GM19455 (cell line): ENCODE measurements at regions not wholly inside any gene's neighbourhood (a gene's known extent, or its start where the extent isn't known, plus 50 kb on each side); places are given as distances from the start of the nearest gene placed in this dataset.
"Not testable (repeated sequence)": the region's sequence is repeated elsewhere in the genome, so short reads cannot be mapped to it uniquely, and the experiment has no call there.

Experiments used
- ATAC-seq: cut with Tn5 transposase; IDR thresholded peaks from one replicate; pipeline ENCODE4 v1.9.1; 2021; ENCODE audit not compliant: unreplicated experiment

- no peak for ATAC-seq
These were observed 280.6 kb upstream of the UBE2E3 start for GRCh38 chr2:180699657-180700361.

DNA sequence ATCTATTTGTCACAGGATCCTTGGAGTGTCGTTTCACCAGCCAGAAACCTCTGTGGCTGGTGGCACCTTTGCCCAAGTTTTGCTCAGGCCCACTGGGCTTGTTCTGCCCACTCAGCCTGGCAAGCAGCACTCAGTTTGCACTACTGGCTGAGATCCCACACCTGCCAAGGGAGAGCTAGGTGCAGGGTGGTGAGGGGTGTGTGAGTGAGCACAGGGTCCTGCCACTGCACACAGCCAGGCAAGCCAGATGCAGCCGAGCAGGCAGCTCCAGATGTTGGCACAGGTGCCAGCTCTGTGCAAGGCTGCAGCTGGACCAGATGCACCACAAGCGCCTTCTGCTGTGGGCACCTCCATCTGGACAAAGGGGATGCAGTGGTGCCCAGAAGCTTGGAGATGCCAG, 281.7 kb upstream of the UBE2E3 start:
- no peak for ATAC-seq

DNA sequence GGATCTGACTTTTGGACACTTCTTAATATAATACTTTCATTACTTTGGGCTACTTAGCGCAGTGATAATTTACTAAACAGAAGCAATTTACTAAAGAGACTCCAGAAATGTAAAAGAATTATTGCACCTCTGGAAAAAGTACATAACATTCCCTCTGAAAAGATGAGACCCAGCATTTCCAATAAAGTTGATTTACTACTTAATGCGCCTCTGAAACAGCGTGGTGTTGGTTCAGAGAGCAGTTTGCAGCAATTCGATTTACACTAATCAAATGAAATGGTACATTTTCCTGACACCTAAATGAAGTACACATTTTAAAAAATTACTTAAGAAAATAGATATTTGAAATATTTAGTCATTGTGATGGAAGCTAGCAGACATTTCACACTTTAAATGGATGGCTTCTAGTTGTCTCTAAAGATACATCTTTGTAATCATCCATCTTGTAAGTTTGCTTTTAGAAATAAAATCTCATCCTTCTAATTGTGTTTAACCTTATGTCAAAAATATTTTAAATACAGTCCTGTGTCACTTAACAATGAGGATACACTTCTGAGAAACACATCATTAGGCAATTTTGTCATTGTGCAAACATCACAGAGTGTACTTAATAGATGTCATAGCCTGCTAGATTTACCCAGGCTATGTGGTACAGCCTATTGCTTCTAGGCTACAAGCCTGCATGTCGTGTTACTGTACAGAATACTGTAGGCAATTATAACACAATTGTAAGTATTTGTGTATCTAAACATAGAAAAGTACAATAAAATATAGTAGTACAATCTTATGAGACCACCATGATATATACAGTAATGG, 284.6 kb upstream of the UBE2E3 start:
- no peak for ATAC-seq

DNA sequence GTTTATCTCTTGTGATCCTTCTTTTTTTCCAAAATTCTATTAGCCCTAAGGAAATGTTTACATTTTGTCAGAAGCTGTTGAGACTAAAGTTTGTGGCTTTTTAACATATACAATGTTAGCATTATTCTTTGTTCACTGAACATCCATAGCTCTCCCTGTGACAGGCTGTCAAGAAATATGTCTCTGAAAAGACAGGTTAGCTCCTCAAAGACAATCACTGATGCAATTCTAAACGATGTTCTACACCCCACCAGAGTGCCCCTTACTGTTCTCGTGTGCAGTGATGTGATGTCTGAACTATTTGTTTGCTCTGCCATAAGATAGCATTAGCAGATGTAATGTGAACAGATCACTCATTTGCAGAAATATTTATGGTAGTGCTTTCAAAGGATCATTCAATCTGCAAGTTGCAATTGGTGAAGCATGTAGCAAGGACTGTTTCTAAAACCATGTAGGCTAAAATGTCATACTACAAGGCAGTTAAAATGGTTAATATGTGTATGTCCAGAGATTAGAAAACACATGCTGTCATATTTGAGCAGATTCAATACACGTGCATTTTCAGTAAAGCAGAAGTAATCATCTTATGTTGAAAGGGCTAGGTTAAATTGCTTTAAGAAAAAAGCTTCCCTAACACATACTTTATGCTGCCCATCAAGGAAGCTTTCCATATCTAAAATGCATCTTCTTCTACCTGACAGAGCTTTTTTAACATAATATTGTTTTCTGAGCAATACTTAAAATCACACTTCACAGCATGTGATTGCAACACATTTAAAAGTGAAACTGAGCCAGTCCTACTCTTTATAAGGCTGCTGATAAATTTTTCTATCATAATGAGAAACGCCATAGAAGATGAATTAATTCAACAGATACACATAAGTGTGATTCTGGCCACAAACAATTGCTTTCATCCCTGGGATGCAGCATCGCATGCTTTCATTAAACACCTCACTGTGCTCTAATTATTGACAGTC, 285.7 kb upstream of the UBE2E3 start:
- ATAC-seq: no peak

DNA sequence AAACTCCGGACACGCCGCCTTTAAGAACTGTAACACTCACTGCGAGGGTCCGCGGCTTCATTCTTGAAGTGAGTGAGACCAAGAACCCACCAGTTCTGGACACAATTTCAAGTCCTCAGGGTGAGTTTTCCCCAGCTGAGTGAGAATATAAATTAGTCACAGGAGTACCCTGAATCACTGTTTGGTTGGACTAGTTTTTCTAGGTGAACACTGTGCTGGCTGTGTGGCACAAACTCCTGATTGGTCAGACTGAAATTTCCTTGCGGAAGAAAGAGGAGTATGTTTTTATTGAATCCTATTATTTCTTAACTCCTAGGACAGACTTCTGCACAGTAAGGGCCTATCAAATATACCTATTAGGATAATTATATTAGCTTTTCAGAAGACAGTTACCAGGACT, 288.1 kb upstream of the UBE2E3 start:
- no peak for ATAC-seq

DNA sequence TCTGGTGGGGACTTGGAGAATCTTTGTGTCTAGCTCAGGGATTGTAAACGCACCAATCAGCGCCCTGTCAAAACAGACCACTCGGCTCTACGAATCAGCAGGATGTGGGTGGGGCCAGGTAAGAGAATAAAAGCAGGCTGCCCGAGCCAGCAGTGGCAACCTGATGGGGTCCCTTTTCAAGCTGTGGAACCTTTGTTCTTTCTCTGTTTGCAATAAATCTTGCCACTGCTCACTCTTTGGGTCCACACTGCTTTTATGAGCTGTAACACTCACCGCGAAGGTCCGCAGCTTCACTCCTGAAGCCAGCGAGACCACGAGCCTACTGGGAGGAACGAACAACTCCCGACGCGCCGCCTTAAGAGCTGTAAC, 288.6 kb upstream of the UBE2E3 start:
- not testable (repeated sequence) for ATAC-seq

GRCh38 chr2:180691186-180691854, 289.1 kb upstream of the UBE2E3 start:
- ATAC-seq: not testable (repeated sequence)

DNA sequence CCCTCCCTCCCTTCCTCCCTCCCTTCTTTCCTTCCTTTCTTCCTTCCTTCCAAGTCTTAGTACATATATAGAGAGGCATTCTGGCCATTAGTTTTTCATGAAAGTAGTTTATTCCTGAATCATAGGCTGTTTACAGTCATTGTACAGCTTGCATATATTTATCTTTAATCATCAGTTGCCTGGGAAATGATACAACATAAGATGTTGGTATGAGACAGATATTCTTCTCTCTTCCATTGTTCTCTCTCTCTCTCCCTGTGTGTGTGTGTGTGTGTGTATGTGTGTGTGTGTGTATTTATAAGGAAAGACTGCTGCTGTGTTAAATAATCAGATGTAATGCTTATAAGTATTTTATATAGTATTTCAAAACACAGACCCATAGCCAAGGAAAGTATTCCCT, 289.8 kb upstream of the UBE2E3 start:
- no peak for ATAC-seq

DNA sequence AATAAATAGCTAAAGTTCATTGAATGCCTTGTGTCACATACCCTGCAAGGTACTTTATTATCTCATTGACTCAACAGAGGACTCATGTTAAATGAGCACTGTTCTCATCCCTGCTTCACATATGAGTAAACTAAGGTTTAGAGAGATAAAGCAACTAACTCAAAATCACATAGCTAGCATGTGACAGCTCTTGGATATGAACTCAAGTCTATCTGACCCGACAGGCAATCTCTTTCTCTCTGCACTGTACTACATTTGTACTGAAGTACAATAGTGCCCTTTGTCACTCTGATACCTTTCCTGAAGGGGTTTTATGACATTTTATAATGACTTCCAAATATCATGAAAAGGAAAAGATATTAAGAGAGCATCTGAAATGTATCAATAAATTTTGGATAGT, 297.5 kb upstream of the UBE2E3 start:
- no peak for ATAC-seq

DNA sequence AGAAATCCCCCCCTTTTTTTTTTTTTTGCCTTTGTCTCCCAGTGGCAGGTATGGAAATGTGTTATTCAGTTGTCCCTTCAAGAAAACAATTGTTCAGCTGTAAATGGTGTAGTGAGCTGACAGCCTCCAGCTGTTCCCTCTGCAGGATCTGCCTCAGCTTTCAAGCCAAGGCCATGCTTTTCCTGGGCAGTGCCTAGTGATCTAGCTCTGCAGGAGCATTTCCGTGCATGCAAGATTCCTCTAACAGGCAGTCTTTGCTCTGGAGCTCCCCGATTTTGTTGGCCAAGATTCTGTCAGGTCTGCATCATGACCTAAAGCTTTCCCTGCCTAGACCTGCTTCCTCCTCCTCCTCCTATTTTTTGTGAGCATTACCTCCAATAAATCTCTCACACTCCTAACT, 300.7 kb upstream of the UBE2E3 start:
- no peak for ATAC-seq

- ATAC-seq: no peak
These were observed 301.8 kb upstream of the UBE2E3 start for GRCh38 chr2:180678625-180678972.

DNA sequence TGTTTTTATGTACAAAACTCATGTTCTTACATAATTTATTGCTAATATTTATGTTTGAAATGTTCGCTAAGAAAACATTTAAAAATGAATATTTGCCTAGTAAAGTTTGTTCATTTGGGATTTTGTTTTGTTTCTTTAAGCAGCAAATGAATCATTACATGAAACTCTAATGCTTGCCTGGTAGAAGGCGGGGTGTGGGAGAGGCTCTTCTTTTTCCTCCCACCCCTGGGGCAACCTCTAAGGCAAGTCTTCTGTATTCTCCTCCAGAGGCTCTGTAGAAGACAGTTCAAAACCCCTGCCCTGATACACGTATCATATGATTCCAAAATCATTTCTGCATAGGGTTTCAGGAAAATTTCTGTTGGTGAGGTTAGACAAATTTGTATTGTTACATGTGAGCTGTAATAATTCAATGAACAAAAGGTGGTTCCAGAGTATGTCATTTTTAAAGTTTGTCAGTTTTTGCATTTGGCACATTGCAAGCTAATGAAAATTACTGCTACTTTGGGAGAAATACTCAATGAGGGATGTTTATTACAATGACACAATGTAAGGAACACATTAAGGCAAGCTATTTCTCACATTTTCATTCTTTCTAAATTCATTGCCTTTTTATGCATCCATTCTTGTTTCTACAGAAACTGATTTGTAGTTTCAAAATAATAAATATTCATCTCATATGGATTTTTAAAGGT, 302.3 kb upstream of the UBE2E3 start:
- no peak for ATAC-seq

- ATAC-seq: no peak
These were observed 303.2 kb upstream of the UBE2E3 start for GRCh38 chr2:180677200-180677599.

DNA sequence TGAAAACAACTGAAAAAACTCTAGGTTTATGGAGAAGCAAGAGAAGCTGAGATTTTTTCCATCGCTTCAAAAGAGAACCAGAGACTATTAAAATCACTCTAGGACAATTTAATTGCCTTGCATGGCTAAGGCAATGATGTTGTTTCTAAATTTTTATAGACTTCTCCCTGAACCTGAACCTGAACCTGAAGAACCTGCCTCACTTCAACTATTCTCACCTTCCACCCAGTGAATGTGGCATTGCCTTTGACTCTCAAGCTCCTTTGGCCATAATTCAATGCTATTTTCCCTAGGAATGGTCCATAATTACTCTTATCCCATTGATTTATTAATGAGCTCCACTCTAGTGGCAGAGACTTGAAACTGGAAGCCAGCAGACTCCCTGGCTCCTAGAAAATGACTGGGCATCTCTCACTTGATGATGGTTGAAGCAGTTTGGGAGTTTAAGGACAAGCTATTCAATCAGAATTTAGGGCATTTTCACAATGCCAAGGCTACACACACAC, 303.8 kb upstream of the UBE2E3 start:
- ATAC-seq: no peak

- ATAC-seq: no peak
These were observed 305.2 kb upstream of the UBE2E3 start for GRCh38 chr2:180675170-180675569.

- no peak for ATAC-seq
These were observed 308.0 kb upstream of the UBE2E3 start for GRCh38 chr2:180672377-180672776.

DNA sequence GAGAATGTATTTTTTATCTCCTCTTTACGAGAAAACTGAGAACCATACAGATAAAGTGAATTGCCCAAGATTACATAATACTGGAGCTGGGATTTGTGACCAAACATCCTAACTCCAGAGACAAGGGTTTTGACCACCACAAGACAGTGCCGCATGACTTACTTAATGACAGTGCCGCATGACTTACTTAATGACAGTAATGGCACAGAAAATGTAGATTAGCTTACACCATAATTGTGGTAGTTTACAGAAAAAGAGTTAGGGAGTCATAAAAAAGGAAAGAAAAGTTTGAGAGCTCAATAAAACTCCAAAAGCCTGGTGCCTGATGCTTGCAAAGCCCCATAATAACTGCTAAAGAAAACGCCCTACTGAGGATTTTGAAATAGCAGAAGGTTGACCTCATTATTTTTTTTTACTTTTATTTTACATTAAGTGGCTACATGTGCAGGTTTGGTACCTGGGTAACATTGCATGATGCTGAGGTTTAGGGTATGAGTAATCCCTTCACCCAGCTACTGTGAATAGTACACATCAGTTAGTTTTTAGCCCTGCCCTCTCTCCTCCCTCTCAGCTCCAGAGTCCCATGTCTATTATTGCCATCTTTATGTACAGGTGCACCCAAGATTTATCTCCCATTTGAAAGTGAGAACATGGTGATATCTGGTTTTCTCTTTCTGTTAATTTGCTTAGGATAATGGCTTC, 310.0 kb upstream of the UBE2E3 start:
- no peak for ATAC-seq

DNA sequence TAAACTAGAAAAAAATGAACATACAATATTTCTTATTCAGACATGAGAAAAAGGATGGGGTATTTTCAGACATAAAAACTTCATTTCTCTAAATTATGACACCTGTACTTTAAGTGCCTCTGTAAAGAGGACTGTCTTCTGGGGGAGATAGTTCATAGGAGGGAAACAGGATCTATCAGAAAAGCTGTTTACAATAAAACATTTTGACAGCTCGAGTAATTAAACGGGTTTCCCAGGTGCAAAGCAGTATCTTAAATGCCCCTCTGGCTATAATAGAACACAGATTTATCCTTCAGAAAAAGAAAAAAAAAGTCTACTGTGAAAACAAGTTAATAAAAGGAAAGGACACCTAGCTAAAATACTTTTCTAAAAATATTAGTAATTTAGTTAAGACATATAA, 311.4 kb upstream of the UBE2E3 start:
- ATAC-seq: no peak

DNA sequence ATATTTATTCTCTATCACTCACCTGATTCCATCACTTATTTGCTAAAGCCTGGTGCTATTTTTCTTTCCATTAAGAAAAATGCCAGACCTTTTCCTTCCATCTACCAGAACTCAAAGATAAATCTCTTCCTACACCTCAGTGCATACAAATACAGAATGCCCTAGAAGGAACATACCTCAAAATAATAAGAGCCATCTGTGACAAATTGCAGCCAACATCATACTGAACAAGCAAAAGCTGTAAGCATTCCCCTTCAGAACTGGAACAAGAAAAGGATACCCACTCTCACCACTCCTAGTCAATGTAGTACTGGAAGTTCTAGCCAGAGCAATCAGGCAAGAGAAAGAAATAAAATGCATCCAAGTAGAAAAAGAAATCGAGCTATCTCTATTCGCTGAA, 315.9 kb upstream of the UBE2E3 start:
- ATAC-seq: no peak
